Tongue (tissue), 1 donor: ENCODE measurements at regions not wholly inside any gene's neighbourhood (a gene's known extent, or its start where the extent isn't known, plus 50 kb on each side); places are given as distances from the start of the nearest gene placed in this dataset.

ENCODE experiments used
- DNase-seq: peaks from one replicate; pipeline ENCODE4 v3.0.0-alpha.2; 2015

DNA sequence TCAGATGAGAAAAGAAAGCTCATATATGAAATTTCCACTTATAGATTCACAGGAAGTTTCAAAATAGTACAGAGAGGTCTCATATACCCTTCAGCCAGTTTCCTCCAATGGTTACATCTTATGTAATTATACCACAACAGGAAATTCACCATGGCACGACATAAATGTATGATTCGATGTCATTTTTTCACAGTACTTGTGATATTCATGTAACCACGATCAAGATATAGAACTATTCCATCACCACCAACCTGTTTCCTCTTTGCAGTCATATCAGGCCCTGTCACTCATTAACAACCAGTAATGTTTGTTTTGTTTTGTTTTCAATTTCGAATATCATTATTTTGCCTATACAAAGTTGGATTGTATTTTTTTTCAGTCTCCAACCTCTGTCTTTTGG, 314.3 kb upstream of the POU3F3 start:
- no peak for DNase-seq

DNA sequence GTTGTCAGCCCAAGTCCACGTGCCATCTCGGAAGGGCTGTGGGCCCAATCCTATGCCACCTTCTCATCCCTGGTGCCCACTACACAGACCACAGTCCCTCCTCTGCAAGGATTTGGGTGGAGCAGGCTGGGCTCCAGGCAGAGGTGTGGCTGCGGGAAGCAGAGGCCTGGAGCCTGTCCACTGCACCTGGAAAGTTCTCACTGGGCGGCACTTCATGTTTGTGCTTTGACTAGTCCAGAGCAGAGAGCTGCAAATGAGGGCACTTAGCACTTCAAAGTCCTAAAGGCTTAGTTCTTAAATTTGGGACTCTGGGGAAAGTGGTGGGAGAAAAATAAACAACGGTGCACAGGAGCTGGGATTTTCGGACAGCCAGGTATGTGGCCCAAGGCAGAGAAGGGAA, 308.9 kb upstream of the POU3F3 start:
- DNase-seq: peak; percentile 3

DNA sequence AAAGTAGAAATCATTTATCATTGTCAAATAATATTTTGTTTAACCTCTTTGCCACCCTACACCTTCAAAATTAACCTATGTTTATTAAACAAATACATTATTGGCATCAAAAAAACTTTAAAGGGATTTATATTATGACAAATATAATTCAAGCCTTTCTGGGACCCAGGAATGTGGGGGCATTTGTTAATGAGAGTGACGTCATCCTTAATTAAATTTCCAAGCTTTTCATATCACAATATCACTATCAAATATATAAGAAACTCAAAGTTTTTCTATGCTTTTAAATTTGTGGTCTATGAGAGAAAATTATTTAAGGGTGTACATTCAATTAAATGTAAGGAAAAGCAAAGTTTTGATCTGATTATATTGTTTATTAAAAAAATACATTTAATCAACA, 307.4 kb upstream of the POU3F3 start:
- no peak for DNase-seq

DNA sequence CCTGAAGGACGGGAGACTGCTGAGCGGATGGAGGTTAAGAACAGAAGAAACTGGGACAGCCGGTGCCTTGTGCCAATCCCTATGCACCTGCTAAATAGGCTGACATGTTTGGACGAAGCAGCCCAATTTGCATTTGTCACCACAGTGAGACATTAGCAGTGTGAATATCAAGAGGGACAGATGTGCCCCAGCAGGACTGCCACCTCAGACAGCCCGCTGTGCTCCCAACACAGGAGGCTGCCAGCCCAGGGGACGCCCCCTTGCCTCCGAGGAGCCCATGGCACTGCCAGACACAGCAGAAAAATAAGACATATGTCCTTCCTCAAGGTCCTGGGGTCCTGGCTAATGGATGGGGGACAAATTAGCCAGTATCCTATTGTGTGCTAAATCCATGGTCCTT, 306.7 kb upstream of the POU3F3 start:
- no peak for DNase-seq

DNA sequence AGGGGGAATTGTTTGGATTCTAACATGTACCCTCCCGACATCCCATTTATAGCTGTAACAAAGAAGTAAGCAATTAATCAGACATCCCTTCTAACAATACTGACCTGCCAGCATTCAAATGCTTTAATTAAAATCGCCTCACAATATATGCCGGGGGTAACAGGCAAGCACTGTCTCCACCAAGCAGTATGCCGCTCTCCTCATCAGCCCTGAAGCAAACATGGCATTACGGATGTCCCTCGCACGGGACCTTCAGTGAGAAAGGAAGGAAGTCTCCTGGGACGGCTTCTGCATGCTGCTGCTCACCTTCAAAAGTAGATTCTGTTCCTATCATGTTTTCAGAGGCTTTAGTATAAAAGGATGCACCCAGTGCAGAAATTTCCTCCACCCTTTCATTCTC, 292.7 kb upstream of the POU3F3 start:
- DNase-seq: no peak

DNA sequence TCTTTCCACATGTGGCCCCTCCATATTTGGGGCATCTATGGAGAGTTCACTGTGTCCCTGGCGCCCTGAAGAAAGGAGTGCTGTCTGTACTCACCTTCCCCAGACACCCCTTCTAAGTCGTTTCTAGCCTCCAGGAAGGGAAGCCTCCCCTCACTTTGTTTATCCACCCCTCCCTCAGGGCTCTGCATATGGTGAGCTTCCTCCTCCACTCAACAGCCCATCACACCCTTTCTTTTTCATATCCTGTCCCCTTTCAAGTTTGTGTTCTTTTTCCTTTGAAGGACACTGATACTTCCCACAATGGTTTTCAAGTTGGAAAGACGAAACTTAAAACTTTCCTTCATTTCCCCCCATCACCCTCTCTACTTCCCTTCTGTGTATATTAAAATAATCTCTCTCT, 291.4 kb upstream of the POU3F3 start:
- no peak for DNase-seq

DNA sequence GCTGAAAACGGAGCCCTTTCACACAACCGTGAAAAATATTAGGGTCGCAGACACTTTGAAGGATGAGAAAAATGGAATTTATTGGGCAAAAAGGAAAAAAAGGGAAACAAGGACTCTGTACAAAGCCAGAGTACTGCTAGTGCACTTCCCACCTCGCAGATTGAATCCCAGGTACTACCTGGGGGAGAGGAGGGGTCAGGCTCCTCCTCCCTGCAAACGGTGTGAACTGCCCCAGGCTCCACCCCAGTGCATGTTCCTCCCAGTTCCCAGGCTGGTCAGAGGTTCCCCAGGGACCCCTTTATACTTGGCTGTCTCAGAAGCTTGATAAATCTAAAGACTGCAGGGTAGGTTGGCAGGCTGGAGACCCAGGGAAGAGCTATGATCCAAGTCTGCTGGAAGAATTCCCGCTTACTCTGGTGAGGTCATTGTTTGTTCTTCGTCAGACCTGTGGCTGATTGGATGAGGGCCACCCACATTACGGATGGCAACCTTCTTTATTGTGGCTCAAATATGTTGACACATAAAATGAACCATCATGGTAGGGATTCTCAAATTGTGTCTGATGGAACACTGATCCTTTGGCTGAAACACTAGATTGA, 290.4 kb upstream of the POU3F3 start:
- DNase-seq: no peak

DNA sequence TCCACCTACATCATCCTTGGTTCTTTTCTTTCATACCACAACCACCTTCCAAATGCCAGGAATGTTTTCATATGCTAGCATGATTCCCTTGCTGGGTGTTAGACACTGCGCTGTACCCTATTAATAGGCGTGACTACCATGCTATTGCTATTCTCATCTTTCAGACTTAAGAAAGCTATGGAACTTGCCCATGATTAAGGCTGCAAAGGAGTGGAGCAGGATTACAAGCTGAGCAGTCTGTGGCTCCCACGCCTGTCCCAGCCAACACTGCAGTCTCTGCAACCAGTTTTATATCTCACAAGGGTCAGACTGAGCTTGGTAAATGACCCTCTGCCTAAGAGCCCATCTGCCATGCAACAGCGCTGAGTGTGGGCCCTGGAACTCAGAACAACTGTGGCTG, 285.7 kb upstream of the POU3F3 start:
- DNase-seq: no peak

DNA sequence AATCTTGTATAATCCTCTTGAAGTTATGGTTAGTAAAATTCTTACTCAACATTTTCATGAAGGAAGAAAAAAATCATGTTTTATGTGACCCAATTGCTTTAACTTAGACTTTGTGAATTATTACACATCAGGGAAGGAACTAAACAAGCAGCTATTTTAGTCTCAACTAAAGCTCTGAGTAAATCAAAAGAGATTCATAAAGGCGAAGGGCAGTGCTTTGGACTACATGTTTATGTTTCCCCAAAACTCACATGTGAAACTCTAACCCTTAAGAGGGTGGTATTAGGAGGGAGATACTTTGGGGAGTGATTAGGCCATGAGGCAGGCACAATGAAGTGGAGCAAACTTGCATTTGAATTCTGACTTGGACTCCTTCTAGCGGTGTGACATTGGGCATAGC, 283.7 kb upstream of the POU3F3 start:
- DNase-seq: no peak

DNA sequence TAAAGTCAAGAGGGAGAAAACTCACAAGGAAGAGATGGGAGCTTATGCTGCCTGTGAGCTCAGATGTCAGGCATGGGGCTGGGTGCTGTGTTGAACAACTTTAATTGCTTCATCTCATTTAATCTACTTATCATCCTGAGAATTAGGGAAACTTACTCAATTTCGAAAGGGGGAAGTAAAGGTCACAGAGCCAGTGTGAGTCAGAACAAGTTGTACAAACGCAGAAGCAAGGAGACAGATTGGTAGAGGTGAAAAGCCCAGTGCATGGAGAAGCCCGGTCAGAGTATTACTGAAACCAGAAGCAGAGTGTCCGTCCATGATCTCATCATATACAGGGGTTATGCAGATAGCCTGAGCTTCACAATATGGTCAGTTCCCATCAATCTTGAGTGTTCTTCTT, 281.1 kb upstream of the POU3F3 start:
- DNase-seq: no peak

DNA sequence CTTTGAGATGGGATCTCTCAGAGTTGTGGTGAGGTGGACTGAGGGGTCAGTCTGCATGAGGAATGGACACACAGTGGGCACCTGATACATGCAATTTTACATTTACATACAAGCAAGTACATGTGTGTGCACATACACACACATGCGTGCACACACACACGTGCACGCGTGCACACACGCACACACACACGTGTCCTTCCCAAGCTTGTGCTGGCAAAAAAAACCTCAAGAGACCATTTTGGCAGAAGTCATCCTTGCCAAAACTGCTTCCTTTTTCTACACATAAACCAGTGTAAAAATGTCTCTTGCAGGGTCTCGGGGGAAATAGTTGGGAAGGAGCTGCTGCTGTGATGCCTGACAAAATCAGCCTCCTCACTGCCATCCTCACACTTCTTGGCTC, 279.5 kb upstream of the POU3F3 start:
- no peak for DNase-seq

DNA sequence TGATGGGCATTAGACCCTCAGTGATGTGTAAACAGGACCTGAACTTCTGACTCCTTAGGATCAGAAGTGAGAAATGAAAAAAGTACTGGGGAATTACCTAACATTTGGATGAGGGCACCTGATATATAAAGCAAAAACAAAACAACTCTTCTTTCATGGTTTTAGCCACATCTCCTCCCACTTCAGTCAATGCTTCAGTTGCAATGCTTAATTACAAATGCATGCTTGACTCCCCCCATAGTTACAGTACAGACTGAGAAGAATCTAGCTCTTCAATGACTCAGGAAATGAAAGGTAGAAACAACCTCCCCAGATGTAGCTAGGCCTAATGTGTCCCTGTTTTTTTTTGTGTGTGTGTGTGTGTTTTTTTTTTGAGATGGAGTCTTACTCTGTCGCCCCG, 276.8 kb upstream of the POU3F3 start:
- DNase-seq: no peak

DNA sequence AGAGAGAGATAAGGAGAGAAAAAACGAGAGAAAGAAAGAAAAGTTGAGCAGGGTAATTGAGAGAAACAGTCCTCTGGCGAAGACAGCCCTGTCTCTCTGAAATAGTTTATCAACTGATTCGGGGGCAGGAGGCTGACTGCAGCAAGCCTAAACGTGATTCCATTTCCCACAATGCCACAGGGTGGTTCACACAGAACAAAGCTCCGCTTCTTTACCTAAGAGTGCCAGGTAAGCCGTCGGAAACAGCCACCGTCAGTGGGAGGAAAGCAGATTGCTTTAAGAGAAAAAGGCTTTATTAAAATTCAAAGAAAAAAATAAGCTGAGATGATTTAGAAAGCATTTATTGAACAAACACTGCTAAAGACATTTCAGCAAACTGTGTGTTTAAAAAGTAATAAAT, 271.4 kb upstream of the POU3F3 start:
- peak; percentile 33 for DNase-seq

DNA sequence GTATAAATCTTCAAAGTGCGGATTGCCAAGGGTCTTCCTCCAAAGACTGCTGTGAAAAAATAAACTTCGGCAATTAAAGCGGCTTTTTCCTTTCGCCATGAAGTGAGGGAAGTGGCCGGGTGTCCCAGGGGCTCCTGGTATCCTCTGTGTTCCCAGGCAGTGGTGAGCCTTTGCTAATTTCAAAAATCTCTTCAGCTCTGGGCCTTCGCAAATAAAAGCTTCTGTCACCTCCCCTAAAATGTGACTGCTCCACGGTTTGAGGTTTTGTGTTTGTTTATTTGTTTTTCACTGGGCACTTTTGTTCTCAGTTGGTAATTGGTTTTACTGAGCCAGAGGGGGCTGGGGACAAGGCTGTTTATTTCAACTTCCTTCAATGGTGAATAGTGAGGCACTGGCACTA, 270.1 kb upstream of the POU3F3 start:
- DNase-seq: no peak

DNA sequence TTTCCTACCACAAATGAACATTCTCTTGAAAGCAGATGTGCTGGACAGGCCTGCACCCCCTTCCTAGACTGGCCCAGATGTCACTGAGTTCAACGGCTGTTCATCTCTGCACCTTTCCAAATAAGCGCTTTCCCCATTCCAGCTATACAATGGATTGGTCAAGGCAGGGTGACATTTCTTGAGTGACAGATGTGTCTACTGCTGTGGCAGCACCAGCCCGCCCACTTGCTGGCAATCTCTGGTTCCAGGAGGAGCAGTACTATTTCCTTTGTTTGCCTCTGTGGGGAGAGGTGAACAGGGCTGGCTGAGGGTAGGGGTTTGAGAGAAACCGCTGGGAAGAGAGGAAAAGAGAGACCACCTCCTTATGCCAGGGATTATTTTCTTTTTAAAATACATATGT, 269.5 kb upstream of the POU3F3 start:
- no peak for DNase-seq

DNA sequence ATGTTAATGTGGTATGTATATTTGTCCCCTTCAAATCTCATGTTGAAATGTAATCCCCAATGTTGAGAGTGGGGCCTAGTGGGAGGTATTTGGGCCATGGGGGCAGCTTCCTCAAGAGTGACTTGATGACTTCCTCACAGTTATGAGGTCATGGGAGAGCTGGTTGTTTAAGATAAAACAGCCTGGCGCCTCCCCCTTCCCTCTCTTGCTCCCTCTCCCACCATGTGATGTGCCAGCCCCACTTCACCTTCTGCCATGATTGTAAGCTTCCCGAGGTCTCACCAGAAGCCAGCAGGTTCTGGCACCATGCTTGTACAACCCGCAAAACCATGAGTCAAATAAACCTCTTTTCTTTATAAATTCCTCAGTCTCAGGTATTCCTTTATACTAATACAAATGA, 258.3 kb upstream of the POU3F3 start:
- no peak for DNase-seq

DNA sequence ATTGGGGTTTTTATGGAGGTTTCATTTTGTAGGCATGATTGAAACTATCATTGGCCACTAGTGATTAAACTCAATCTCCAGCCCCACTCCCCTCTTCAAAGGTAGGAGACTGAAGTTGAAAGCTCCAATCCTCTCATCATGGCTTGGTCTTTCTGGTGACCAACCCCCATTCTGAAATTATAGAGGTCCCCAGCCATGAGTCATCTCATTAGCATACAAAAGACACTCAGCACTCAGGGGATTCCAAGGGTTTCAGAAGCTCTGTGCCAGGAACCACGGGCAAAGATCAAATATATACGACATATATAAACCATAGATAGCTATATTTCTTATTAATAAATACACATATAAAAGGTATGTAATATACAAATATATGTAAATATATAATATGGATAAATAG, 256.0 kb upstream of the POU3F3 start:
- no peak for DNase-seq

DNA sequence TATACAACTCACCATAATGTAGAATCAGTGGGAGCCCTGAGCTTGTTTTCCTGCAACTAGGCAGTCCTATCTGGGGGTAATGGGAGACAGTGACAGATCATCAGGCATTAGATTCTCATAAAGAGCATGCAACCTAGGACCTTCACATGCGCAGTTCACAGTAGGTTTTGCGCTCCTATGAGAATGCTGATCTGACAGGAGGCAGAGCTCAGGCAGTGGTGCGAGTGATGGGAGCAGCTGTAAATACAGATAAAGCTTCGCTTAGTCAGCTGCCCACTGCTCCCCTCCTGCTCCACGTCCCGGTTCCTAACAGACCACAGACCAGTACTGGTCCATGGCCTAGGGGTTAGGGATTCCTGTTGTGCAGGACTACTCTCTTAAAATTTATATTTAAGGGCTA, 255.3 kb upstream of the POU3F3 start:
- no peak for DNase-seq

DNA sequence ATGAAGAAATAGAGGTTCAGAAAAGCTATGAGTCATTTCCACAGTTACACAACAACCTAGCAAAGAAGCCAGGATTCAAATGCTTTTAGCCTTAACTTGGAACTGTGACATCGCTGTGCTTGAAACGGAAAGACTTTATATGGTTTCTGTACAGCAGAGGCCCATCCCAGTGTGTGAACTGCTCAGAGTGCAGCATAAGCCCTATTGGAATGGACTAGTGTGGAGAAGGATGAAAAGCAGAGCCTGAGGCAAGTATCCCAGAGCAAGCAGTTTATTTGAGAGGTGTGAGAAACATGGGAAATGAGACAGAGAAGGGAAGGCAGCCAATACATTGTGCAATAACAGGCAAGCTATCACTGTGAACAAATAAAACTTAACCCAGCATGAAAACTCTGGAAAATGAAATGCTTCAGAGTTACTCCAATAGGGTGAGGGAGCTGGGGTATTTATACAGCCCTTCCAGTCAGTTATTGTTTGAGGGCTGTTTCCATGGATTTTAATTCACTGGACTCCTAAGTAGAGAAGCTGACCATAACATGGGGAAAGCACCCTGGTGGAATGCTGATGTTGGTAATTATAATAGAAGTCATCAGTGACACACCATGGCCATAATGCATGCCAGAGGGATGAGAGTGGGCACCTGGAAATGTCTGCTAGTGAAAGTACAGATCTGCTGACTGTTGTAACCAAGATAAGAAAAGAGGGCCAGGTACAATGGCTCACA, 254.0 kb upstream of the POU3F3 start:
- DNase-seq: no peak

DNA sequence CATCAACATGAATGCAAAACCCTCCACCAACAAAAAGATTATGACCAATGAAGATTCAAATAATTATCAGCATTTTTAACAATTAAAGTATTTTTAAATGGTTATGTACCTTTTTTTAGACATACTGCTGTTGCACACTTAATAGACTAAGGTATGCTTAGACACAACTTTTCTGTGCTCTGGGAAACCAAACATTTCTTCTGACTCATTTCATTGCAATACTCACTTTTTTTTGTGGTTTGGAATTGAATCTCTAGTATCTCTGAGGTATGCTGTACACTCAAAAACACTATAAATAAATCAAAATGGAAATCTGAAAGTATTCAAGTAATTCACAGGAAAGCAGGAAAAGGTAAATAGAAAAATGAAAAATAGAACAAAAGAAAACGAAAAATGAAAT, 247.9 kb upstream of the POU3F3 start:
- no peak for DNase-seq

DNA sequence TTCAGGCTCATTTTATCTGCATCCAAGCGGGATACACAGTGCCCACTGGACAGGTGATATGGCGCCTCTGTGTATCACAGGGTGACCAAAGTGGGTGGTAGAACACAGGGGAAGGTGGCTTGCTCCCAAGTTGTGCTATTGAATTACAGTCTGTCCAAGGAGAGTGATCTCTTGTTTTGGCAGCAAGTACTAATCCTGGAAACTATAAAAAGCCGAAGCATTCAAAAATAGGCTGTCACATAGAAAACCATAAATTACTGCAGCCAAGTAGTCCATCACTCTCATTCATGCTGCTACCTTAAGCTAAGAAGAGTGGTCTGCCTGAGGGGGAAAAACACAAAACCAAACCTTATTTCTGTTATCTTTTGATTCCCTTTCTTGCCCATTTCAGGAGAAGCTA, 237.1 kb upstream of the POU3F3 start:
- no peak for DNase-seq

DNA sequence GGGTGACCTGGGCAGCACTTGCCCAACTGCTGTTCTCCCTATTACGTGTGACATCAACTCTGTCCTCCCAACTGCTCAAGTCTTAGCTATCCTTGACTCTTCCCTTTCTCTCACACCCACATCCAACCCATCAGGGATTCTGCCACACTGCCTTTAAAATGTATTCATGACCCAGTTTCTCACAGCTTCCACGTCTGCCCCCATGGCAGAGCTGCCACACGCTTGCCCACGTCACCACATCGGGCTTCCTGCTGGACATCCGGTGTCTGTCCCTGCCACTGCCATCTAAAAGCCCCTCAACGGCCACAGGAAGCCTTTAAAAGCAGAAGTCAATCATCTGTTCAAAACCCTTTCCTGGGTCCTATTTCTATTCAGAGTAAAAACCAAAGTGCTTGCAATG, 233.1 kb upstream of the POU3F3 start:
- no peak for DNase-seq

DNA sequence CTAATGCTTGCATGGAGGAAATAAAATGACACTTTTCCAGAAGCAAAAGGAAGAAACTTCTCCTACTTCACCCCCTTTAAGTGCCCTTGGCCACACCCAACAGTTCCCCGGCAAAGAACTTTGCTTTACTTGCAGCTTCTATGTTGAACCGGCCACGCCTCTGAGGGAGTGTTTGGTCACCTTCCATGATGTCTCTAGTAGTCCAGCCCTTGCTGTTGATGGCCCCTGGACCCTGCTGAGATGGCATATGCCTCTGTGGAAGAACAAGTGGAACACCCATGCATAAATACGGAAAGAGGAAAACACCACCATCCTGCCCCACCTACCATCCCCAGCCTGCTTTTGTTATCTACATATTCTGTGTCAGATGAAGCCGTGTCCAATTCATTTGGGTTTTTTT, 218.3 kb upstream of the POU3F3 start:
- DNase-seq: no peak

DNA sequence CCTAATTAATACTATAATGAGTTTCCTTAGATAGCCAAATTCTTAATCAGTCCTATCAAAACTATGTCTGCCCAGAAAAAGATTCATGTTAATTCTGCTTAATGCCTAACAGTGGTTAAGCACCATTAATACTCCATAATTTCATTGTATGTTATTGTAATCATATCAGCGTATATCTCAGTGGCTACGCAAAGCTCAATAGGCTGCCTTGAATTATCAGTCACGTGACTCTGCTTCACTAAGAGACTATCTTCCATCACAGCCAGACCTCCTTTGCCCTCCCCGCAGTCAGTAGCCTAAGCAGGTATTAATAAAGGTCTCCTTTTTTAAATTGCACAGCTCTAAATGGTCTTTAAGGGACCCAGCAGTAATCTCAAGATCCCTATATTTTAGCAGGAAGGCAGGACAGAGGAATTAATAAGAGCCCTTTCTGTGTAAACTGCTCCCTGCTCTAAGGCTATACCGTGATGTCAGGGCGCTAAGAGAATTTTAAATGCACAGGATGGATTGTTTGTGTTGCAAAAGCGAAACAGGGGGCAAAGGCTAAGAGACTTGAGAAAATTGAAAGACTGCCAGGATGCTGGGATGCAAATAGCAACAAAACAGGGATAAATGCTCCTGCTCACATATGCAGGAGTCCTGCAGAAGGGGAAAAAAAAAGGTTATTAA, 215.6 kb upstream of the POU3F3 start:
- no peak for DNase-seq
